ENCODE measurements at regions not wholly inside any gene's neighbourhood (a gene's known extent, or its start where the extent isn't known, plus 50 kb on each side); places are given as distances from the start of the nearest gene placed in this dataset.

DNA sequence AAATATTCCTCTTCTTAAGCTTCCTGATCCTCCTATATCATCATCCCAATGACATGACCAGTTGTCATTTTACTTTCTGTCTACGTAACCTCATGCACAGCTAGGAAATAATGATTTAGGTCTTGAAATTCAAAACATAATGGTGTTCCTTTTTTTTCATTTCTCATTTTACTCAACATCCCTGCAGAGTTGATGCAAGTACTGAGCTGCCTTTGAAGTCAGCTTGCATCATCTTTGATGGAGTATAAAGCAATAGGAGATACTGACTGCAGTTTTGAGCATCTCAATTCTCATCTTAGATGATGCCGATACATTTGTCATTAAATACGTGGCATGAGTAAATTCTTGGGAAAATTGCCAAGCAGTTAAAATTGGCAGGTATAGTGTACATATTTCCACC, 346.1 kb downstream of the ZIC1 start:
- ChIA-PET CTCF (interaction anchor here (0.7 kb wide), 1 partner anchor 572 kb away, joined by 3 read pairs; no protein-coding TSS in a partner anchor), POLR2A (ENCODE audit: low non-redundant PET) (no interaction called here)
- no peak for DNase-seq (ENCODE audit: low spot score)
- no peak overlapping the region for H3K27ac ChIP-seq
- TF ChIP-seq, protein P1, sequence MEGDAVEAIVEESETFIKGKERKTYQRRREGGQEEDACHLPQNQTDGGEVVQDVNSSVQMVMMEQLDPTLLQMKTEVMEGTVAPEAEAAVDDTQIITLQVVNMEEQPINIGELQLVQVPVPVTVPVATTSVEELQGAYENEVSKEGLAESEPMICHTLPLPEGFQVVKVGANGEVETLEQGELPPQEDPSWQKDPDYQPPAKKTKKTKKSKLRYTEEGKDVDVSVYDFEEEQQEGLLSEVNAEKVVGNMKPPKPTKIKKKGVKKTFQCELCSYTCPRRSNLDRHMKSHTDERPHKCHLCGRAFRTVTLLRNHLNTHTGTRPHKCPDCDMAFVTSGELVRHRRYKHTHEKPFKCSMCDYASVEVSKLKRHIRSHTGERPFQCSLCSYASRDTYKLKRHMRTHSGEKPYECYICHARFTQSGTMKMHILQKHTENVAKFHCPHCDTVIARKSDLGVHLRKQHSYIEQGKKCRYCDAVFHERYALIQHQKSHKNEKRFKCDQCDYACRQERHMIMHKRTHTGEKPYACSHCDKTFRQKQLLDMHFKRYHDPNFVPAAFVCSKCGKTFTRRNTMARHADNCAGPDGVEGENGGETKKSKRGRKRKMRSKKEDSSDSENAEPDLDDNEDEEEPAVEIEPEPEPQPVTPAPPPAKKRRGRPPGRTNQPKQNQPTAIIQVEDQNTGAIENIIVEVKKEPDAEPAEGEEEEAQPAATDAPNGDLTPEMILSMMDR (conservative IDR thresholded peaks at IDR 0.05; ENCODE audit: low read depth), result no peak

DNA sequence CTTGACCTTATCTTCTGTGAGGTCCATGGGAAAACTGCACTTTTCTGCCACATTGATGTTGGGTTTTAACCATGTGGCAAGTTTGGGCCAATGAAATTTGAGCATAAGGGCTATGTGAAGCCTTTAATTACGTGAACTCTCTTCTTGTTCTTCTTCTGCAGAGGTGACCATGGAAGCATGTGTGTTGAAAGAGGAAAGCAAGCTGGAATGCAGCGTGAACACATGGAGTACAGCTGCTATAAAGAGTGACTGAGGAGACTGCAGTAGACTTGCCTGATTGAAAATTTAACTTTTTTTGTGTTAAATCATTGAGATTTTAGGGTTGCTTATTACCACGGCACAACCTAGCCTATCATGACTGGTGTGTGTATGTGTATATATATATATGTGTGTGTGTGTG, 347.3 kb downstream of the ZIC1 start:
- TF ChIP-seq, protein P1 (conservative IDR thresholded peaks at IDR 0.05; ENCODE audit: low read depth), result no peak
- no peak overlapping the region for H3K27ac ChIP-seq
- ChIA-PET CTCF (interaction anchor here (0.6 kb wide), 1 partner anchor 395 kb away, joined by 3 read pairs; no protein-coding TSS in a partner anchor), POLR2A (ENCODE audit: low non-redundant PET) (no interaction called here)
- DNase-seq (ENCODE audit: low spot score), result no peak

DNA sequence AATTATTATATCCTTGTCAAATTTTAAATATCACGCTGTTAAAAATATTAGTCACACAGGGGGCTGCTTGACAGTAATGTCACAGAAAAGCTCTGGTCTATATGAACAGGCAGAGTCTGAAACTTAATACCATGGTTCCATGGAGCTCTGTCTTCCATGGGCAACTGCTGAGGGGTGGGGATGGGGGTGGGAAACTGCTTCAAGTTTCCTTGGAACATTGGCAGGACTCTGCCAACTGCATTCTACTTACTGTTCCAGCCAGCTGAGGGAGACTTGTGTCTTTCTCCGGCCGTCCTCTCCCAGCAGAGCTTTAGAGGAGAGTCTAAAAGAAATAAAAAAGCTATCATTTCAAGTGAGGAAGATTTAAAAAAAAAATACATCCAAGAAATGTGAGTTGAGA, 348.7 kb downstream of the ZIC1 start:
- no peak for DNase-seq (ENCODE audit: low spot score)
- ChIA-PET POLR2A (ENCODE audit: low non-redundant PET) (no interaction called here), CTCF (no interaction called here)
- H3K27ac ChIP-seq, result no peak overlapping the region
- TF ChIP-seq, protein P1 (conservative IDR thresholded peaks at IDR 0.05; ENCODE audit: low read depth), result no peak

DNA sequence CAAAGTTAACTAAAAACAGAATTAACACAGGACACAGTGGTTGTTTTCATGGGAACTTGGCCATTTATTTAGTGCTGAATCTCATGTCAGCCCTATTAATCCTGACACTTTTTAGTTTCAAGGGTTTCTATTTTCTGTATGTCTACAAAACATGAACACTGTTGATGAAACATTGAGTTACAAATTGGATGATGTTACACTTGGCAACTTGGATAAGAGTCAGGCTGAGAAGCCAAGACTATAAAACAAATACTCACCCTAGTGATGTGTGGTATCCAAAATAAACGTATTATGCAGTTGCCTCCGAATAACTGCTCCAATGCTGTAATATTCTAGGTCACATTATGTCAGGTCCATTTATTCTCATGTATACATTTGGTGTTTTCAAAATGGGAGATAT, 349.6 kb downstream of the ZIC1 start:
- ChIA-PET POLR2A (ENCODE audit: low non-redundant PET) (no interaction called here), CTCF (interaction anchor here (0.6 kb wide), 1 partner anchor 21 kb away, joined by 4 read pairs; no protein-coding TSS in a partner anchor)
- H3K27ac ChIP-seq, result no peak overlapping the region
- TF ChIP-seq, protein P1 (conservative IDR thresholded peaks at IDR 0.05; ENCODE audit: low read depth), result no peak
- no peak for DNase-seq (ENCODE audit: low spot score)

DNA sequence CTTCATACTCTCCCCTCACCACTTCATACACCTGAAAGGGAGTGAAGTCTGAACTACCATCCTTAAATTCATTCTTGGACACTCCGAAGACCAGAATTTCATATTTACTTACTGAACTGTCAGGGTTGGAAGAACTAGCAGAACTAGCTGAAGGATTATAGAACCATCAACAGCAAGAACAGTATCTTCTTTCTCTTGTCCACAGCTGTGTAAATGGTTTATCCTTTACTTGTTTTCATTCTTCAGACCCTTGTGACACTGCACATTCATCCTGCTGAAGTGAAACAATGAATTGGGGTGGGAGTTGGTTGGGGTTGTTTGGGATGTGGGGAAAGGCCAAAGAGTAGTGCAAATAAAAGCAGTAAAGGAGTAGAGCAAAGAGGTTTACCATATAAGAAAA, 350.9 kb downstream of the ZIC1 start:
- no peak overlapping the region for H3K27ac ChIP-seq
- POLR2A ChIA-PET (ENCODE audit: low non-redundant PET), result no interaction called here
- no peak for DNase-seq (ENCODE audit: low spot score)
- CTCF ChIA-PET, result no interaction called here
- TF ChIP-seq, protein P1 (conservative IDR thresholded peaks at IDR 0.05; ENCODE audit: low read depth), result no peak

DNA sequence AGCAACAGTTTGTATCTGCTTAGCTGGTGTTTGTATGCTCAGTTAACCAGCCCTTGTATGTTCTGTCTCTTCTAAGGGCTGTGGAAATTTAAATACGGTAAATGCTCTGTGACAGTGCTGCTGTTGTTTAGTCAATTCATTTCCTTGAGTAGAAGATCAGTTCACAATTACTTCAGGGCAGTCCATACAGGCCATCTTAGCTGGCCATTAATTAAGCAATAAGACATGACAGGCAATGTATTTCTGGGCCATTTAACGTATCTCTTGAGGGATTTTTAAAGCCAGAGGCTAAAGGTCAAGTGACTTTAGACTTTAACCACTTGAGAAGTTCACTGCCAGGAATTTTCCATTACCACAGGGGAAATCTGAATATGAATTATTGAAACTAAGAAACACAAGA, 351.8 kb downstream of the ZIC1 start:
- ChIA-PET POLR2A (ENCODE audit: low non-redundant PET) (no interaction called here), CTCF (no interaction called here)
- no peak overlapping the region for H3K27ac ChIP-seq
- TF ChIP-seq, protein P1 (conservative IDR thresholded peaks at IDR 0.05; ENCODE audit: low read depth), result no peak
- DNase-seq (ENCODE audit: low spot score), result no peak

All from RWPE1 (cell line).